H7 (cell line): ENCODE measurements at regions not wholly inside any gene's neighbourhood (a gene's known extent, or its start where the extent isn't known, plus 50 kb on each side); places are given as distances from the start of the nearest gene placed in this dataset.
"Not testable (repeated sequence)": the region's sequence is repeated elsewhere in the genome, so short reads cannot be mapped to it uniquely, and the experiment has no call there.

Source experiments
- DNase-seq: peaks from one replicate; pipeline ENCODE4 v3.0.0; 2012
- H3K27me3 ChIP-seq: 2 replicates; pipeline ENCODE4 v1.6.0; 2011; ENCODE audit warnings: mild to moderate bottlenecking, low read length; ENCODE audit not compliant: control insufficient read depth, insufficient read depth
- H3K36me3 ChIP-seq: replicated peaks from 2 replicates; pipeline ENCODE4 v1.5.1; 2011; ENCODE audit warnings: low read length; ENCODE audit not compliant: control insufficient read depth, insufficient read depth
- H3K4me3 ChIP-seq: 2 replicates; pipeline ENCODE4 v1.5.1; 2011; ENCODE audit warnings: low read depth, mild to moderate bottlenecking, control low read depth, low read length, moderate library complexity; ENCODE audit not compliant: insufficient read depth

GRCh38 chr18:4961121-4961909 lies 235.7 kb downstream of the AKAIN1 start:
- Histone ChIP-seq H3K27me3 (no peaks in the 10 kb centered on the region), H3K36me3 (no peaks in the 10 kb centered on the region), H3K4me3 (no peak overlapping the region)
- DNase-seq, result no peak

- no peak for DNase-seq
- Histone ChIP-seq H3K36me3 (no peaks in the 10 kb centered on the region), H3K27me3 (no peaks in the 10 kb centered on the region), H3K4me3 (no peak overlapping the region)
Observed at GRCh38 chr18:4960578-4960977, 236.5 kb downstream of the AKAIN1 start.

- Histone ChIP-seq H3K27me3 (no peaks in the 10 kb centered on the region), H3K4me3 (no peak overlapping the region), H3K36me3 (no peaks in the 10 kb centered on the region)
- DNase-seq, result no peak
Observed at GRCh38 chr18:4931209-4931608, 265.8 kb downstream of the AKAIN1 start.

GRCh38 chr18:4921548-4921947 lies 275.5 kb downstream of the AKAIN1 start:
- DNase-seq, result no peak
- Histone ChIP-seq H3K4me3 (no peak overlapping the region), H3K36me3 (no peaks in the 10 kb centered on the region), H3K27me3 (no peaks in the 10 kb centered on the region)

- not testable (repeated sequence) for DNase-seq, H3K36me3 ChIP-seq, H3K27me3 ChIP-seq, H3K4me3 ChIP-seq
Observed at GRCh38 chr18:4917509-4917908, 279.5 kb downstream of the AKAIN1 start.

GRCh38 chr18:4908328-4908727 lies 288.7 kb downstream of the AKAIN1 start:
- no peaks in the 10 kb centered on the region for H3K27me3 ChIP-seq
- H3K4me3 ChIP-seq, result no peak overlapping the region
- DNase-seq, result no peak
- H3K36me3 ChIP-seq, result no peaks in the 10 kb centered on the region

GRCh38 chr18:4906856-4907255 lies 290.2 kb downstream of the AKAIN1 start:
- Histone ChIP-seq H3K27me3 (no peaks in the 10 kb centered on the region), H3K36me3 (no peaks in the 10 kb centered on the region), H3K4me3 (no peak overlapping the region)
- DNase-seq, result no peak

GRCh38 chr18:4888251-4889040 lies 308.6 kb downstream of the AKAIN1 start:
- no peak for DNase-seq
- no peaks in the 10 kb centered on the region for H3K36me3 ChIP-seq
- no peaks in the 10 kb centered on the region for H3K27me3 ChIP-seq
- no peak overlapping the region for H3K4me3 ChIP-seq

GRCh38 chr18:4878480-4878879 lies 318.6 kb downstream of the AKAIN1 start:
- H3K27me3 ChIP-seq, result no peaks in the 10 kb centered on the region
- H3K36me3 ChIP-seq, result no peaks in the 10 kb centered on the region
- no peak for DNase-seq
- no peak overlapping the region for H3K4me3 ChIP-seq

GRCh38 chr18:4871197-4871596 lies 325.9 kb downstream of the AKAIN1 start:
- no peak for DNase-seq
- no peak overlapping the region for H3K4me3 ChIP-seq
- H3K36me3 ChIP-seq, result no peaks in the 10 kb centered on the region
- no peaks in the 10 kb centered on the region for H3K27me3 ChIP-seq

- no peaks in the 10 kb centered on the region for H3K36me3 ChIP-seq
- no peak for DNase-seq
- H3K4me3 ChIP-seq, result no peak overlapping the region
- no peaks in the 10 kb centered on the region for H3K27me3 ChIP-seq
Observed at GRCh38 chr18:4870177-4870773, 326.8 kb downstream of the AKAIN1 start.

- no peak for DNase-seq
- Histone ChIP-seq H3K27me3 (no peaks in the 10 kb centered on the region), H3K36me3 (no peaks in the 10 kb centered on the region), H3K4me3 (no peak overlapping the region)
Observed at GRCh38 chr18:4869155-4869554, 327.9 kb downstream of the AKAIN1 start.

- no peak overlapping the region for H3K4me3 ChIP-seq
- H3K36me3 ChIP-seq, result no peaks in the 10 kb centered on the region
- no peak for DNase-seq
- H3K27me3 ChIP-seq, result no peaks in the 10 kb centered on the region
Observed at GRCh38 chr18:4858379-4859127, 338.5 kb downstream of the AKAIN1 start.

- H3K27me3 ChIP-seq, result no peaks in the 10 kb centered on the region
- peak; percentile 7 for DNase-seq
- H3K4me3 ChIP-seq, result no peak overlapping the region
- H3K36me3 ChIP-seq, result no peaks in the 10 kb centered on the region
Observed at GRCh38 chr18:4854671-4855070, 342.4 kb downstream of the AKAIN1 start.
